Activated CD8-positive, alpha-beta memory T cell treated with anti-CD3 and anti-CD28 coated beads for 36 hours (primary cell): ENCODE measurements at regions not wholly inside any gene's neighbourhood (a gene's known extent, or its start where the extent isn't known, plus 50 kb on each side); places are given as distances from the start of the nearest gene placed in this dataset.

ENCODE experiments used
- CTCF ChIA-PET: fragments of 350-600 bp; sonication (Branson Sonifier 250); formaldehyde crosslinking; loops from one replicate; lab custom pipeline; 2021; ENCODE audit warnings: antibody characterized with exemption; lab: Charles Lee
- POLR2A ChIA-PET: fragments of 350-600 bp; sonication (Branson Sonifier 250); formaldehyde crosslinking; loops from one replicate; lab custom pipeline; 2021; ENCODE audit warnings: antibody characterized with exemption; lab: Charles Lee

GRCh38 chr3:13166243-13167063, 93.2 kb upstream of the IQSEC1 start:
- ChIA-PET POLR2A (no interaction called here), CTCF (no interaction called here)

- CTCF ChIA-PET, result no interaction called here
- POLR2A ChIA-PET, result no interaction called here
Observed at GRCh38 chr3:13165576-13165975, 92.3 kb upstream of the IQSEC1 start.

- ChIA-PET CTCF (no interaction called here), POLR2A (no interaction called here)
Observed at GRCh38 chr3:13164893-13165492, 91.8 kb upstream of the IQSEC1 start.

GRCh38 chr3:13163848-13164382, 90.7 kb upstream of the IQSEC1 start:
- ChIA-PET POLR2A (no interaction called here), CTCF (no interaction called here)

- CTCF ChIA-PET, result interaction anchor here (0.6 kb wide), 1 partner anchor 497 kb away, joined by 3 read pairs; no protein-coding TSS in a partner anchor
- POLR2A ChIA-PET, result no interaction called here
Observed at GRCh38 chr3:13162549-13163320, 89.5 kb upstream of the IQSEC1 start.

- ChIA-PET CTCF (no interaction called here), POLR2A (no interaction called here)
Observed at GRCh38 chr3:13161771-13162535, 88.7 kb upstream of the IQSEC1 start.

GRCh38 chr3:13161021-13161759, 88.0 kb upstream of the IQSEC1 start:
- CTCF ChIA-PET, result no interaction called here
- POLR2A ChIA-PET, result no interaction called here

- ChIA-PET POLR2A (no interaction called here), CTCF (no interaction called here)
Observed at GRCh38 chr3:13160619-13161018, 87.4 kb upstream of the IQSEC1 start.

- ChIA-PET CTCF (no interaction called here), POLR2A (no interaction called here)
Observed at GRCh38 chr3:13159890-13160289, 86.7 kb upstream of the IQSEC1 start.

- ChIA-PET POLR2A (no interaction called here), CTCF (no interaction called here)
Observed at GRCh38 chr3:13158871-13159270, 85.6 kb upstream of the IQSEC1 start.

- ChIA-PET POLR2A (no interaction called here), CTCF (no interaction called here)
Observed at GRCh38 chr3:13158408-13158807, 85.2 kb upstream of the IQSEC1 start.

- ChIA-PET POLR2A (no interaction called here), CTCF (no interaction called here)
Observed at GRCh38 chr3:13157986-13158385, 84.8 kb upstream of the IQSEC1 start.

- ChIA-PET POLR2A (no interaction called here), CTCF (no interaction called here)
Observed at GRCh38 chr3:13152826-13153710, 79.8 kb upstream of the IQSEC1 start.

GRCh38 chr3:13150624-13151023, 77.4 kb upstream of the IQSEC1 start:
- ChIA-PET CTCF (no interaction called here), POLR2A (interaction anchor here (0.5 kb wide), 1 partner anchor 570 kb away, joined by 3 read pairs; no protein-coding TSS in a partner anchor)

GRCh38 chr3:13149330-13150108, 76.3 kb upstream of the IQSEC1 start:
- ChIA-PET POLR2A (interaction anchor here (0.7 kb wide), 1 partner anchor 154 kb away, joined by 3 read pairs; no protein-coding TSS in a partner anchor), CTCF (no interaction called here)

GRCh38 chr3:13148561-13149329, 75.5 kb upstream of the IQSEC1 start:
- CTCF ChIA-PET, result no interaction called here
- POLR2A ChIA-PET, result no interaction called here
